ENCODE measurements at regions not wholly inside any gene's neighbourhood (a gene's known extent, or its start where the extent isn't known, plus 50 kb on each side); places are given as distances from the start of the nearest gene placed in this dataset.

DNA sequence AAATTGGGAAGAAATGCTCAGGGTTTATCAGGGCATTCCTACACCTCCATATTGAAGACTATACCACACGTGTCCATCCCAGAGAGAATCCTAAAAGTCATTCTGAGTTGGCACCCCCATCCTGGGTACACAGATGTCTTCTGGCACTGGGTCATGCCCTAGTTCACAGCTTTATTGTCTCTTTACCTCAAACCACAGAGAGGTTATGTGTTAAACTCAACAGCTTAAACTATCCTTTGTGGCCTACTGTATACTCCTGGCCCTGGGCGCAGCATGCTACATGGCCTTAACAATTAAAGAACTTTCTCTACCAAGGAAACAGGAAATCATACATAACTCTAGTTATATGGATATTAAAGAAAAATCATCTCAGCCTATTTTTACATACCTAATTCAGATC is 115.6 kb upstream of the SEM1 start:
- TF ChIP-seq POLR2A (IDR thresholded peaks at IDR 0.05) = no peak
- TF ChIP-seq, protein P1, sequence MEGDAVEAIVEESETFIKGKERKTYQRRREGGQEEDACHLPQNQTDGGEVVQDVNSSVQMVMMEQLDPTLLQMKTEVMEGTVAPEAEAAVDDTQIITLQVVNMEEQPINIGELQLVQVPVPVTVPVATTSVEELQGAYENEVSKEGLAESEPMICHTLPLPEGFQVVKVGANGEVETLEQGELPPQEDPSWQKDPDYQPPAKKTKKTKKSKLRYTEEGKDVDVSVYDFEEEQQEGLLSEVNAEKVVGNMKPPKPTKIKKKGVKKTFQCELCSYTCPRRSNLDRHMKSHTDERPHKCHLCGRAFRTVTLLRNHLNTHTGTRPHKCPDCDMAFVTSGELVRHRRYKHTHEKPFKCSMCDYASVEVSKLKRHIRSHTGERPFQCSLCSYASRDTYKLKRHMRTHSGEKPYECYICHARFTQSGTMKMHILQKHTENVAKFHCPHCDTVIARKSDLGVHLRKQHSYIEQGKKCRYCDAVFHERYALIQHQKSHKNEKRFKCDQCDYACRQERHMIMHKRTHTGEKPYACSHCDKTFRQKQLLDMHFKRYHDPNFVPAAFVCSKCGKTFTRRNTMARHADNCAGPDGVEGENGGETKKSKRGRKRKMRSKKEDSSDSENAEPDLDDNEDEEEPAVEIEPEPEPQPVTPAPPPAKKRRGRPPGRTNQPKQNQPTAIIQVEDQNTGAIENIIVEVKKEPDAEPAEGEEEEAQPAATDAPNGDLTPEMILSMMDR (IDR thresholded peaks at IDR 0.05) = no peak
